ENCODE measurements at regions not wholly inside any gene's neighbourhood (a gene's known extent, or its start where the extent isn't known, plus 50 kb on each side); places are given as distances from the start of the nearest gene placed in this dataset.

DNA sequence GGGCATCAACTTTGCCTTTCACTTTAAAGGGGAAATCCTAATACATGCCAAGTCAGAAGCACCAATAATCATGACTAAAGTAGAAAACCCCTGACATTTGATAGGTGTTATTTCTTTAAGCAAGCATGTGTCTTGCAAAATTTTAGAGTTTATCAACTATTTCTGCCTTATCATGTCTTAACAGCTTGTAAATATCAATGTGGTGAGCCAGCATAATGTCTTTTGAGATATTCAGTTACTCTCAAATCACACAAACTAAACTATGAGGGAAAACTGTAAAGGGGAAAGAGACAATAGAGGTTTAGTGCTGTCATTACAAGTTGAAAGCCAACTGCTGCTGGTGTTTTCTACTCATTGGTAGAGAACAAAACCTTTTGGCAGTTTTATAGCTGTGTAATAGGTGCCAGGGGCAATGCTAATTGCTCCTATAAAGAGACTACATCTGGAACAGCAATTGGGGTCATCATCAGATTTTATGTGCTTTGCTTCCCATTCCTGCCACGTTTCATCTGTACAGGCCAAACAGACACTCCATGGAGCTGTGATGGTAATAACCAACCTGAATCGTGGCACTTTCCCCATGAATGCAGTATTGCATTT is 1027.4 kb downstream of the FSCB start:
- TF ChIP-seq ZFP3 (CRISPR knock-in tag; IDR thresholded peaks at IDR 0.05) (no peak), ARNTL (CRISPR knock-in tag; IDR thresholded peaks at IDR 0.05; ENCODE audit: borderline replicate concordance, low read depth) (no peak), PATZ1 (CRISPR knock-in tag; IDR thresholded peaks at IDR 0.05; ENCODE audit: borderline replicate concordance) (no peak), ZC3H10 (CRISPR knock-in tag; IDR thresholded peaks at IDR 0.05) (no peak), ZNF70 (CRISPR knock-in tag; IDR thresholded peaks at IDR 0.05) (no peak), TSHZ2 (CRISPR knock-in tag; IDR thresholded peaks at IDR 0.05) (no peak)
